Fibroblast of pulmonary artery (primary cell): ENCODE measurements at regions not wholly inside any gene's neighbourhood (a gene's known extent, or its start where the extent isn't known, plus 50 kb on each side); places are given as distances from the start of the nearest gene placed in this dataset.

Experiments used
- DNase-seq: peaks from one replicate; pipeline ENCODE4 v3.0.0-alpha.2; 2010; ENCODE audit warnings: low read depth
- H3K4me3 ChIP-seq: replicated peaks from 2 replicates; pipeline ENCODE4 v1.5.1; 2011; ENCODE audit warnings: low read depth, mild to moderate bottlenecking, control low read depth, low read length, moderate library complexity
- TF ChIP-seq, protein P1 (sequence below): IDR thresholded peaks from 2 replicates; pipeline ENCODE4 v1.5.1; 2011; ENCODE audit warnings: mild to moderate bottlenecking, control low read depth, low read length, inconsistent platforms; ENCODE audit errors: missing control alignments

DNA sequence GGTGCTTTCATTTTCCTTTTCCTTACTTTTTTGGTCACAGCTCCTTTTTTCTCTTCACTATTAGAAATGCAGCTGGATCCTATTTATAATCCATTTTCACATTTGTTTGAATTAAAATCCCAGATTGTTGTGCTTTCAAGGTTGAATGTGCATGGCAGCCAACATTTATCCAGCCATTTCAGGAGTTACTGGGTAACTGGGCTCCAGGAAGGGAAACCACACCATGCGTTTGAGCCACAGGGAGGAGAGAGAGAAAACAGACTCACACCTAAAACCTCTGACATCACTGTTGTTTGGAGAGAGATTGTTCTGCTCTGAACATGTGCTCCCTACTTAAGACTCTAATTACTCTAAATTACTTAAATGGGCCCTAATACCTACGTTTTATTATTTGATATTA, 173.4 kb downstream of the BMP2 start:
- TF ChIP-seq, protein P1, sequence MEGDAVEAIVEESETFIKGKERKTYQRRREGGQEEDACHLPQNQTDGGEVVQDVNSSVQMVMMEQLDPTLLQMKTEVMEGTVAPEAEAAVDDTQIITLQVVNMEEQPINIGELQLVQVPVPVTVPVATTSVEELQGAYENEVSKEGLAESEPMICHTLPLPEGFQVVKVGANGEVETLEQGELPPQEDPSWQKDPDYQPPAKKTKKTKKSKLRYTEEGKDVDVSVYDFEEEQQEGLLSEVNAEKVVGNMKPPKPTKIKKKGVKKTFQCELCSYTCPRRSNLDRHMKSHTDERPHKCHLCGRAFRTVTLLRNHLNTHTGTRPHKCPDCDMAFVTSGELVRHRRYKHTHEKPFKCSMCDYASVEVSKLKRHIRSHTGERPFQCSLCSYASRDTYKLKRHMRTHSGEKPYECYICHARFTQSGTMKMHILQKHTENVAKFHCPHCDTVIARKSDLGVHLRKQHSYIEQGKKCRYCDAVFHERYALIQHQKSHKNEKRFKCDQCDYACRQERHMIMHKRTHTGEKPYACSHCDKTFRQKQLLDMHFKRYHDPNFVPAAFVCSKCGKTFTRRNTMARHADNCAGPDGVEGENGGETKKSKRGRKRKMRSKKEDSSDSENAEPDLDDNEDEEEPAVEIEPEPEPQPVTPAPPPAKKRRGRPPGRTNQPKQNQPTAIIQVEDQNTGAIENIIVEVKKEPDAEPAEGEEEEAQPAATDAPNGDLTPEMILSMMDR, result no peak
- DNase-seq, result no peak
- no peak overlapping the region for H3K4me3 ChIP-seq

DNA sequence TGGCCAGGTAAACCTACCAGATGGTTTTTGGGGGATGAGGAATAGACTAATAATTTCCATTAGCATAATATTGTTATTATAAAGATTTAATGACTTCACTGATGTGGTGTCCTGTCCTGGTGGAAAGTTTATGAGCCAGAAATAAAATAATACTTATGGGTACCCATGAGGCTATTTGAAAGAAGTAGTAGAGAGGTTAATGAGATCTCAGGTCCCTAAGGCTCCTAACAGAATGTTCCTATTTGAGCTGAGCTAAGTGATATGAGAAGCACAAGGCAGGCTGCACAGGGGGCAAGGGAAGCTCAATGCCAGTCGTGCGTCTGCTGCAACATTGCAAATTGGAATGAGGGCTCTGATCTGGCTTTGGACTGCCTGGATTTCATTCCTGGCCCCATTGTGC, 174.1 kb downstream of the BMP2 start:
- no peak overlapping the region for H3K4me3 ChIP-seq
- DNase-seq, result no peak
- TF ChIP-seq, protein P1, result no peak

DNA sequence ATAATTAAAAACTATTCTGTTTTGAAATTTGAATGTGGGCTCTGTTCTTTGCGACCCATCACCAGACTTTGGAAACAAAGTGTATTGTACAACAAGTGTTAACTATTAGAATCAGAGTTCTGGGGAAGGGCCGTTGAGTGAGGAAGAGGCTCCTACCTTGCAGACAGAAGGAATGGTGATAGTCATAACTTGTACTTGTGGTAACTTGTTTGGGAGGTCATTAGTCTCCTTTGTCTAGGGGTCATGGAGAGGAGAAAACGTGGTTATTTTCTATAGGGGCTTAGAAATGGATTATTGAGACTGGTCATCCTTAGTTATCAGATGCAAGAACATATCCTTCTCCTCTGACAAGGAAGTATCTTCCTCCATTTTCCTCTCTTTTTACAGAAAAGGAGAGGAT, 174.8 kb downstream of the BMP2 start:
- H3K4me3 ChIP-seq, result no peak overlapping the region
- no peak for DNase-seq
- TF ChIP-seq, protein P1, result no peak

DNA sequence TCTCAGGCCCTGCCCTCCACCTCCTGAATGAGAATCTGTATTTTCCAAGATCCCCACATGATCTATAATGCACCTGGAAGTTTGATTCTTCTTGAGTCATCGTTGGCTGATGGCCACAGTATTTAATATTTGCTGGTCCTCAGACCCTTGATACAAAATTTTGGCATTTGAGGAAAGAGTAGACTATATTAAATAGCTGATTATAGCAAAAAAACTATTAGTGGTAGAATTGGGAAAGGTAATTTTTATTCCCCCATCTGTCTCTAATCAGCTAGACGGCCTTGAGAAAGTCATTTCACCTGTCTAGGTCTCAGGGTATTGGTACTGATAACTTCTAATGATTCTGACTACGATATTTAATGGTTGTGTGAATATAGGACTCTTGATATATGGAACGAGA, 176.8 kb downstream of the BMP2 start:
- DNase-seq, result no peak
- H3K4me3 ChIP-seq, result no peak overlapping the region
- TF ChIP-seq, protein P1, result no peak

DNA sequence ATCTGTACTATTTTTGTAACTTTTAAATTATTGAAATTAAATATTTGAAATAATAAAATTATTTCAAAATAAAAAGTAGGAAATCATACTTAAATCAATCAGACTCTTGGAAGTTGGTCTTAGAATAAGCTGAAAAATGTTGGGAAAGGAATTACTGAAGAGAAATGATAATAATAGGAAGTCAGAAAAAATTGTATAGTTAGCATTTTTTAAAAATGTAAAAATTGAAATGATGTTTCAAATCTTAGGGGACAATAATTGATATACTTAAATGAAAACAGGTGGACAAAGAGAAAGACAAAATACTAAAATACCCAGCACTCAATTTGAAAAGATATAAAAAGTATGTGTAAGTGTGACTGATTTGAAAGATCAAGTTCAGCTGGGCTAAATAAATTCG, 186.1 kb downstream of the BMP2 start:
- TF ChIP-seq, protein P1, result no peak
- no peak for DNase-seq
- no peak overlapping the region for H3K4me3 ChIP-seq

DNA sequence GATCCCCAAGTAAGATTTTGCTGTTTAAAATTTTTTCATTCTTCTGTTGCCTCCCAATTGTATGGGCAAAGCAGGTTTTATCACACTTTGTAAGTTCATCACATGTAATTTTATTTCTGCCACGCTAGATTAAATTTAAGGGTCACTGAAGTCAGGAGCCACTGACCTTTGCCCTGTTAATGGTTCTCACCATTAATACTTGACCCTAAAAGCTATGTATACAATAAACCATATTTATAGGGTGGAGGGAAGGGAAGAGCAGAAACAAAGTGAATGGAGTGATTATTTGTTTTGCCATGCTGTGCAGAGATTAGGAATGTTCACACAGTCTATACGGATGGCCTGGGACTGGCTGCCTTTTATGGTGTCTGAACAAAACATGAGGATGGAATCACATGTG, 186.7 kb downstream of the BMP2 start:
- TF ChIP-seq, protein P1, result no peak
- H3K4me3 ChIP-seq, result no peak overlapping the region
- DNase-seq, result no peak

DNA sequence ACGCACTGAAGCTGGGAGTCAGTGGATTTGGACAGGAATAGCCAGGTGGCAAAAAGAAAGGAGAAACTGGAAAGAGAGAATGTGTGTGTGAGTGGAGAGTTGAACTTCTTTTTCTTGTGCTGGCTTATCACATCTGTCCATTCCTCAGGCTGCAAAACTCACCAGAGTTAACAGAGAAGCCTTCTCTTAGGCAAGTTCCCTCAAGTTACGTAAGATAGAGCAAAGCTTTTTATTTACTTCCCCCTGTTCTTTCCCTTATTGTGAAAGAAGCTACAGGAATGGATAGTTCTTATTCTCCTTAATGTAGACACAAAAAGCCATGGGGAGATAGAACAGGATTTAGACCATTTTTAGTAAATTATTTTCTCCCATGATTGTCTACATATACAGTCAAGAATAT, 188.6 kb downstream of the BMP2 start:
- TF ChIP-seq, protein P1, result no peak
- no peak overlapping the region for H3K4me3 ChIP-seq
- DNase-seq, result no peak
